Vagina (tissue), 2 donors: ENCODE measurements at regions not wholly inside any gene's neighbourhood (a gene's known extent, or its start where the extent isn't known, plus 50 kb on each side); places are given as distances from the start of the nearest gene placed in this dataset.

Experiments used
- DNase-seq, 2 donors: peaks; one replicate each; pipeline ENCODE4 v3.0.0-alpha.2; 2017; ENCODE audit errors: extremely low spot score in 2 of 2
- H3K27ac ChIP-seq: fragments of 200-600 bp; sonication (generic); one replicate; pipeline ENCODE4 v1.5.1; 2019
- H3K27me3 ChIP-seq: fragments of 200-600 bp; sonication (generic); one replicate; pipeline ENCODE4 v1.5.1; 2019
- H3K36me3 ChIP-seq, 2 donors: fragments of 200-600 bp; sonication (generic); one replicate each; pipeline ENCODE4 v1.5.1; 2017 to 2019
- H3K4me1 ChIP-seq: fragments of 200-600 bp; sonication (generic); one replicate; pipeline ENCODE4 v1.5.1; 2019
- H3K4me3 ChIP-seq, 2 donors: fragments of 200-600 bp; sonication (generic); 1 replicate in 1 of 2; 2 replicates in 1 of 2; pipeline ENCODE4 v1.5.1; 2016 to 2019
- H3K9me3 ChIP-seq: fragments of 200-600 bp; sonication (generic); one replicate; pipeline ENCODE4 v1.5.1; 2019
- POLR2A ChIP-seq, 2 donors: fragments of 450-650 bp; IDR thresholded peaks; one replicate each; pipeline ENCODE4 v1.6.1; 2017; ENCODE audit warnings: antibody characterized with exemption in 2 of 2, mild to moderate bottlenecking in 2 of 2, moderate library complexity in 2 of 2
- POLR2AphosphoS5 ChIP-seq, 2 donors: sonication (generic); formaldehyde crosslinking; IDR thresholded peaks; one replicate each; pipeline ENCODE4 v1.9.0; 2017; ENCODE audit warnings: antibody characterized with exemption in 2 of 2, mild to moderate bottlenecking in 2 of 2, low read depth in 1 of 2; ENCODE audit not compliant: insufficient read depth in 1 of 2
- intact Hi-C: fragments of 100-400 bp; cut with DNase I; formaldehyde crosslinking; loops from one replicate; pipeline ENCODE4 v1.15.1; 2023
- TF ChIP-seq, protein P1 (sequence below), 3 experiments: fragments of 450-650 bp in 2 of 3; fragments of 200-600 bp in 1 of 3; sonication (generic) in 1 of 3; IDR thresholded peaks; one replicate each; pipeline ENCODE4 v1.5.1; 2017 to 2019; ENCODE audit warnings: antibody characterized with exemption in 3 of 3, mild to moderate bottlenecking in 2 of 3, moderate library complexity in 2 of 3

DNA sequence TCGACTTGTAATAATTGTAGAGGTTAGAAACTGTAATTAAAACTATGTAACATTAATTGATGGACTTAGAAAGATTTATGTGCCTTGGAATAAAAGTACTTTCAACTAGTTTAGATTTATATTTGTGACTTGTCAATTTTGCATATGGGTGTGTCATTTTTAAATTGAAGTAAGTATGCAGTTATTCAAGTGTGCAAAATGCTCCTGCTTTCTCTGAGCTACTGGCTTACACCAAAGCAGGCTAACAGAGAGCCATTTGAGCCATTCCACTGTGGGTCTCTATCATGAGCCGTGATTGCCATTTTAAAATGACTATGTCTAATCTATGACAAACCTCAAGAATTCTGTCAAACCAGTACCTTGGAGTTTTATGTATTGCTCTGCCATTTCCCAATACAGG is 345.0 kb upstream of the MDFIC2 start:
- DNase-seq, result no peak
- no peaks in the 10 kb centered on the region for H3K4me1 ChIP-seq
- H3K9me3 ChIP-seq, result no peaks in the 10 kb centered on the region
- intact Hi-C loops, result no loop called here
- TF ChIP-seq, protein P1, sequence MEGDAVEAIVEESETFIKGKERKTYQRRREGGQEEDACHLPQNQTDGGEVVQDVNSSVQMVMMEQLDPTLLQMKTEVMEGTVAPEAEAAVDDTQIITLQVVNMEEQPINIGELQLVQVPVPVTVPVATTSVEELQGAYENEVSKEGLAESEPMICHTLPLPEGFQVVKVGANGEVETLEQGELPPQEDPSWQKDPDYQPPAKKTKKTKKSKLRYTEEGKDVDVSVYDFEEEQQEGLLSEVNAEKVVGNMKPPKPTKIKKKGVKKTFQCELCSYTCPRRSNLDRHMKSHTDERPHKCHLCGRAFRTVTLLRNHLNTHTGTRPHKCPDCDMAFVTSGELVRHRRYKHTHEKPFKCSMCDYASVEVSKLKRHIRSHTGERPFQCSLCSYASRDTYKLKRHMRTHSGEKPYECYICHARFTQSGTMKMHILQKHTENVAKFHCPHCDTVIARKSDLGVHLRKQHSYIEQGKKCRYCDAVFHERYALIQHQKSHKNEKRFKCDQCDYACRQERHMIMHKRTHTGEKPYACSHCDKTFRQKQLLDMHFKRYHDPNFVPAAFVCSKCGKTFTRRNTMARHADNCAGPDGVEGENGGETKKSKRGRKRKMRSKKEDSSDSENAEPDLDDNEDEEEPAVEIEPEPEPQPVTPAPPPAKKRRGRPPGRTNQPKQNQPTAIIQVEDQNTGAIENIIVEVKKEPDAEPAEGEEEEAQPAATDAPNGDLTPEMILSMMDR (IDR thresholded peaks at IDR 0.05), result no peak
- TF ChIP-seq POLR2A (IDR thresholded peaks at IDR 0.05) (no peak), POLR2AphosphoS5 (IDR thresholded peaks at IDR 0.05; ENCODE audit: insufficient read depth in 1 of 2, low read depth in 1 of 2) (no peak)
- H3K4me3 ChIP-seq, result no peak overlapping the region
- no peaks in the 10 kb centered on the region for H3K36me3 ChIP-seq
- no peaks in the 10 kb centered on the region for H3K27me3 ChIP-seq
- no peak overlapping the region for H3K27ac ChIP-seq

DNA sequence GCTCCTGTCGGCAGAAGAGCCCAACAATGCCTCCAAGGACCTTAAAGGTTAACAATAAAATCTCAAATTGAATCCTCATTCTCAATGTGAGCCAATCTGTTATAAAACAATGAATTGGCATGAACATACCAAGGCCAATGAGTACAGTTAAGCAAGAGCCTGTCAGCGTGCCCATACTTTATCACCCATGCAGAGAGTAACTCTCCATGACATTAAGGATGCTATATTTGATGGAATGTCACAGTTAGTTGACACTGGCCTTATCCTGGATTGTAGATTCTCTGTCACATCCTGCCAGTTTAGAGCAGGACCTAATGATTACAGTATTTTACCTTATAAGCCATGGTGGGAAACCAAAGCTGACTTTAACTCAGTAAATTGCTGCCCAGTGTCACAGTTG is 335.4 kb upstream of the MDFIC2 start:
- H3K9me3 ChIP-seq, result no peaks in the 10 kb centered on the region
- intact Hi-C loops, result no loop called here
- H3K27me3 ChIP-seq, result no peaks in the 10 kb centered on the region
- H3K4me1 ChIP-seq, result no peaks in the 10 kb centered on the region
- no peak overlapping the region for H3K4me3 ChIP-seq
- no peak overlapping the region for H3K27ac ChIP-seq
- DNase-seq, result no peak
- no peaks in the 10 kb centered on the region for H3K36me3 ChIP-seq
- TF ChIP-seq POLR2AphosphoS5 (IDR thresholded peaks at IDR 0.05; ENCODE audit: insufficient read depth in 1 of 2, low read depth in 1 of 2) (no peak), POLR2A (IDR thresholded peaks at IDR 0.05) (no peak)

DNA sequence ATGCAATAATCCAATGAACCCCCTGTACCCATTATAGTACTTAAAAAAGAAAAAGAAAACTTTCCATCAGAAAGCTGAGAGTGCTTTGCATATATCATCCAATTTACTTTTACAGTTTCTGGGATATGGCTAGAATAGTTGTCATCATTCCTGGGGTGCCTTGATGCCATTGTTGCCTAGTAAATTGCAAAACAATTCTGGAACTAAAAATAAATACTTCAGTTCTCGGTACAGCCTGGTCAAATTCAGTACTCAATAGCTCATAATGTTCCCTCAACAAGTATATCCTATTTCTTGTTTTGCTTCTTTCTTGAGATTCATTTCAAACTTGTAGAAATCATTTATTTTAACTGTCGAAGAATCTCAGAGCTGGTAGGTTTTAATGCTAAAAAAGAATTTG is 334.7 kb upstream of the MDFIC2 start:
- intact Hi-C loops, result no loop called here
- H3K4me1 ChIP-seq, result no peaks in the 10 kb centered on the region
- no peaks in the 10 kb centered on the region for H3K36me3 ChIP-seq
- H3K27ac ChIP-seq, result no peak overlapping the region
- DNase-seq, result no peak
- no peaks in the 10 kb centered on the region for H3K9me3 ChIP-seq
- no peak overlapping the region for H3K4me3 ChIP-seq
- H3K27me3 ChIP-seq, result no peaks in the 10 kb centered on the region
- TF ChIP-seq POLR2A (IDR thresholded peaks at IDR 0.05), result no peak
- TF ChIP-seq POLR2AphosphoS5 (IDR thresholded peaks at IDR 0.05; ENCODE audit: insufficient read depth in 1 of 2, low read depth in 1 of 2), result no peak
- TF ChIP-seq, protein P1 (IDR thresholded peaks at IDR 0.05), result no peak

DNA sequence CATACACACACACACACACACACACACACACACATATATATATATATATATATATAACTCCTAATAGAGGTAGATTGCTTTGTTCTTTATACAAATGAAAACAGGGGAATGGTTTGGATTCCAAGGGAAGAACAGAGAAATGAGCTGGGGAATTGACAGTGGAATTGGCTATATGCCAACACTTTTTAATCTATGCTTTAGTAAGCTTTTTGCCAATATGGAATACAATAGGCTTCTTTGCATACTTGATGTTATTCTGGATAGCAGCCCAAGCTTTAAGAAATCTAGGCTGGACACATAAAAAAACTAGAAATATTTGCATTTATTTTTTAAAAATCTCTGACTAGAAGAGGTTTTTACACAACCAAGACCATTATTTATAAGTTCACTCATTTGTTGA is 334.2 kb upstream of the MDFIC2 start:
- TF ChIP-seq POLR2AphosphoS5 (IDR thresholded peaks at IDR 0.05; ENCODE audit: insufficient read depth in 1 of 2, low read depth in 1 of 2) (no peak), POLR2A (IDR thresholded peaks at IDR 0.05) (no peak)
- TF ChIP-seq, protein P1 (IDR thresholded peaks at IDR 0.05), result no peak
- H3K9me3 ChIP-seq, result no peaks in the 10 kb centered on the region
- no peaks in the 10 kb centered on the region for H3K27me3 ChIP-seq
- no peaks in the 10 kb centered on the region for H3K4me1 ChIP-seq
- intact Hi-C loops, result no loop called here
- no peak overlapping the region for H3K4me3 ChIP-seq
- H3K36me3 ChIP-seq, result no peaks in the 10 kb centered on the region
- DNase-seq, result no peak
- no peak overlapping the region for H3K27ac ChIP-seq

DNA sequence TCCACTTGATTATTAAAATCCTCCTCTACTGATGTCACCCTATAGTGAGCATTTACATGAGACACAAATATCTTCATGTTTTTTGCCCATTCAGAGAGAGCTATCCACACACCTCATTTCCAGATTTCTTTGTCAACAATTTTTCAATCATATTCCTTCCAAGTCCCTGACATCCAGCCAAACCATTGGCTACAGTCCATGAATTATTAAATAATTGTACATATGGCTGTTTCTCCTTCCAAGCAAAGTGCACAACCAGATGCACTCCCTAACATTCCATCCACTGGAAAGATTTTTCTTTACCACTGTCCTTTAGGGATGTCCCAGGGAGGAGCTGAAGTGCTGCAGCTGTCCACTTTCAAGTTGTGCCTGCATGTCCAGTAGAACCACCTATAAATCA is 328.0 kb upstream of the MDFIC2 start:
- no peaks in the 10 kb centered on the region for H3K27me3 ChIP-seq
- H3K4me1 ChIP-seq, result no peaks in the 10 kb centered on the region
- no peak overlapping the region for H3K4me3 ChIP-seq
- no peak for DNase-seq
- no peak overlapping the region for H3K27ac ChIP-seq
- intact Hi-C loops, result no loop called here
- no peaks in the 10 kb centered on the region for H3K9me3 ChIP-seq
- H3K36me3 ChIP-seq, result no peaks in the 10 kb centered on the region
- TF ChIP-seq, protein P1 (IDR thresholded peaks at IDR 0.05), result no peak
- TF ChIP-seq POLR2A (IDR thresholded peaks at IDR 0.05) (no peak), POLR2AphosphoS5 (IDR thresholded peaks at IDR 0.05; ENCODE audit: insufficient read depth in 1 of 2, low read depth in 1 of 2) (no peak)

DNA sequence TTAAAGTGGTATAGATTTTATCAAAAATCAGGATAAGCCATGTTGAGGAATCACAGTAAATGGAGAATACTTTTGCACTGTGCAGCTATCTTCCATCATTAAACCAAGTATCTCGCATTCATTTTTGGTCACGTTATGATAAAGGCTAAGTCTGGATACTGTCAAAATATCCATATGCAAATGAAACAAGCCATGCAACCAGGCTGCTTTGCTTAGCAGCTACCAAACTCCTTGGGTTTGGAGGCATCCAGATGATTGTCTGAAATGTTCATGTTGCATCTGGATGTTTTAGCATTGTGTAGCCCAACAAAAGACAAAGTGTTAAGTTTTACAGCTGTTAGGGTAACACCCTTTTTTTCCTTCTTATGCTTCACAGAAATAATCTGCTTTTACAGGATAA is 322.9 kb upstream of the MDFIC2 start:
- Histone ChIP-seq H3K27me3 (no peaks in the 10 kb centered on the region), H3K36me3 (no peaks in the 10 kb centered on the region), H3K27ac (no peak overlapping the region), H3K4me1 (no peaks in the 10 kb centered on the region), H3K9me3 (no peaks in the 10 kb centered on the region), H3K4me3 (no peak overlapping the region)
- intact Hi-C loops, result no loop called here
- TF ChIP-seq POLR2AphosphoS5 (IDR thresholded peaks at IDR 0.05; ENCODE audit: insufficient read depth in 1 of 2, low read depth in 1 of 2) (no peak), POLR2A (IDR thresholded peaks at IDR 0.05) (no peak)
- TF ChIP-seq, protein P1 (IDR thresholded peaks at IDR 0.05), result no peak
- no peak for DNase-seq
